Right ventricle myocardium inferior (tissue), 1 donor: ENCODE measurements at regions not wholly inside any gene's neighbourhood (a gene's known extent, or its start where the extent isn't known, plus 50 kb on each side); places are given as distances from the start of the nearest gene placed in this dataset.

Experiments used
- ATAC-seq: fragments of 200-7000 bp; cut with Tn5 transposase; one replicate; pipeline ENCODE4 v1.9.1; 2020; ENCODE audit warnings: mild to moderate bottlenecking, moderate library complexity
- DNase-seq: peaks from one replicate; pipeline ENCODE4 v3.0.0; 2021; ENCODE audit errors: missing footprints
- intact Hi-C: fragments of 100-400 bp; cut with DNase I; formaldehyde crosslinking; loops from one replicate; pipeline ENCODE4 v1.11.0; 2022
- donor health status: DM: no; HTN: yes; CAD: no; lungs with severe emphysema.

- ATAC-seq (no peak), DNase-seq (no peak)
- intact Hi-C loops = no loop called here
Observed at GRCh38 chr6:759729-760128, 66.8 kb upstream of the EXOC2 start.

- intact Hi-C loops = no loop called here
Observed at GRCh38 chr6:756224-756623, 63.3 kb upstream of the EXOC2 start.

GRCh38 chr6:754202-754601, 61.3 kb upstream of the EXOC2 start:
- DNase-seq = no peak
- ATAC-seq = no peak

More at GRCh38 chr6:756224-756623, 63.3 kb upstream of the EXOC2 start:
- ATAC-seq (no peak), DNase-seq (no peak)

GRCh38 chr6:753486-753885, 60.5 kb upstream of the EXOC2 start:
- ATAC-seq = no peak
- intact Hi-C loops = no loop called here

More at GRCh38 chr6:754202-754601, 61.3 kb upstream of the EXOC2 start:
- intact Hi-C loops = no loop called here

GRCh38 chr6:752438-752837, 59.5 kb upstream of the EXOC2 start:
- no peak for DNase-seq
- no peak for ATAC-seq
- intact Hi-C loops = no loop called here

More at GRCh38 chr6:753486-753885, 60.5 kb upstream of the EXOC2 start:
- no peak for DNase-seq

- DNase-seq (no peak), ATAC-seq (no peak)
- intact Hi-C loops = no loop called here
Observed at GRCh38 chr6:751765-752164, 58.8 kb upstream of the EXOC2 start.

GRCh38 chr6:747921-748320, 55.0 kb upstream of the EXOC2 start:
- no peak for ATAC-seq
- intact Hi-C loops = no loop called here

GRCh38 chr6:747028-747427, 54.1 kb upstream of the EXOC2 start:
- DNase-seq = no peak
- intact Hi-C loops = no loop called here

More at GRCh38 chr6:747921-748320, 55.0 kb upstream of the EXOC2 start:
- DNase-seq = no peak

GRCh38 chr6:744666-745353, 51.9 kb upstream of the EXOC2 start:
- intact Hi-C loops = no loop called here
- DNase-seq (no peak), ATAC-seq (no peak)

More at GRCh38 chr6:747028-747427, 54.1 kb upstream of the EXOC2 start:
- ATAC-seq = no peak

- intact Hi-C loops = no loop called here
- no peak for DNase-seq
- ATAC-seq = no peak
Observed at GRCh38 chr6:743320-744096, 50.6 kb upstream of the EXOC2 start.
